Sigmoid colon (tissue), 6 donors: ENCODE measurements at regions not wholly inside any gene's neighbourhood (a gene's known extent, or its start where the extent isn't known, plus 50 kb on each side); places are given as distances from the start of the nearest gene placed in this dataset.

Experiments
- DNase-seq: peaks from one replicate; pipeline ENCODE4 v3.0.0-alpha.2; 2019
- H3K27ac ChIP-seq, 4 donors: fragments of 200-600 bp; sonication (generic); one replicate each; pipeline ENCODE4 v1.5.1; 2016 to 2019; ENCODE audit warnings: mild to moderate bottlenecking in 1 of 4
- H3K27me3 ChIP-seq, 3 donors: fragments of 200-600 bp; sonication (generic); one replicate each; pipeline ENCODE4 v1.5.1; 2019; ENCODE audit warnings: mild to moderate bottlenecking in 1 of 3
- H3K36me3 ChIP-seq, 4 donors: fragments of 200-600 bp; sonication (generic); one replicate each; pipeline ENCODE4 v1.5.1; 2016 to 2019
- H3K4me1 ChIP-seq, 4 donors: fragments of 200-600 bp; sonication (generic); one replicate each; pipeline ENCODE4 v1.5.1; 2017 to 2019
- H3K4me3 ChIP-seq, 4 donors: fragments of 200-600 bp; sonication (generic); one replicate each; pipeline ENCODE4 v1.5.1; 2017 to 2019; ENCODE audit warnings: mild to moderate bottlenecking in 2 of 4, moderate library complexity in 1 of 4
- H3K9me3 ChIP-seq, 4 donors: fragments of 200-600 bp in 3 of 4; sonication (generic) in 3 of 4; one replicate each; pipeline versions ENCODE4 v1.5.1 to v1.6.1; 2013 to 2019
- EP300 ChIP-seq, 4 donors: sonication (generic); formaldehyde crosslinking; IDR thresholded peaks; one replicate each; pipeline ENCODE4 v1.6.1; 2017; ENCODE audit warnings: antibody characterized with exemption in 4 of 4
- POLR2A ChIP-seq, 2 donors: fragments of 450-650 bp; IDR thresholded peaks; one replicate each; pipeline ENCODE4 v1.6.1; 2016; ENCODE audit warnings: antibody characterized with exemption in 2 of 2, mild to moderate bottlenecking in 2 of 2, moderate library complexity in 2 of 2
- POLR2AphosphoS5 ChIP-seq, 4 donors: sonication (generic); formaldehyde crosslinking; IDR thresholded peaks; one replicate each; pipeline ENCODE4 v1.6.1; 2017; ENCODE audit warnings: antibody characterized with exemption in 4 of 4
- WGBS, 2 donors: extraction: QIAGEN DNeasy Blood & Tissue Kit; methylation state at CpG; one replicate each; pipeline ENCODE4 v1.1.7; 2013; 5-methylcytosine and 5-hydroxymethylcytosine counted together
- intact Hi-C: fragments of 100-400 bp; cut with DNase I; formaldehyde crosslinking; loops from one replicate; pipeline ENCODE4 v1.15.1; 2023
- TF ChIP-seq, protein P1 (sequence below), 4 experiments: fragments of 450-650 bp in 3 of 4; fragments of 200-600 bp in 1 of 4; IDR thresholded peaks; one replicate each; pipeline ENCODE4 v1.5.1; 2016 to 2019; ENCODE audit warnings: antibody characterized with exemption in 4 of 4, mild to moderate bottlenecking in 3 of 4, moderate library complexity in 2 of 4
- donor health status: healthy with polysubstance abuse.
- donor health status: healthy.

DNA sequence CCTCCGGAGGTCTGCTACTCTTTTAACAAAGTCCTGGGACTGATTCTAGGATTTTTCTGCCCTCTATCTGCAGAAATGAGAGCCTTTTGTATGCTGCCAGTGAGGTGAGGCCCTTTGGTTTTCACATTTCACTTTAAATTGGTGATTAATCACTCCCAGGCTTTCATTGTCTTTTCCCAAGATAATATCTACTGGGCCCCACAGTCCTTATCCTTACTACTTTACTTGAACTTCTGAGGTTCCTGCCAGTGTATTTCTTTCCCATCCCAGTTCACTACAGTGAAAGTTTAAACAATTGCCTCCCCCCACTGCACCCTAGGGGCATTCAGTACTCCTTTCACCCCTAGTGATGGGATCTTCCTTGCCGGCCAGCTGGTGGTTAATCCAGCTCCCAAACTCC is 127.4 kb upstream of the INHBA start:
- H3K36me3 ChIP-seq: no peaks in the 10 kb centered on the region
- WGBS, 2 donors: 72 to 73% methylated on average over 2 of the region's 2 CpGs
- intact Hi-C loops: no loop called here
- H3K27ac ChIP-seq: no peak overlapping the region
- H3K4me3 ChIP-seq: no peak overlapping the region
- no peak for TF ChIP-seq EP300 (IDR thresholded peaks at IDR 0.05)
- TF ChIP-seq POLR2A (IDR thresholded peaks at IDR 0.05): no peak
- TF ChIP-seq, protein P1, sequence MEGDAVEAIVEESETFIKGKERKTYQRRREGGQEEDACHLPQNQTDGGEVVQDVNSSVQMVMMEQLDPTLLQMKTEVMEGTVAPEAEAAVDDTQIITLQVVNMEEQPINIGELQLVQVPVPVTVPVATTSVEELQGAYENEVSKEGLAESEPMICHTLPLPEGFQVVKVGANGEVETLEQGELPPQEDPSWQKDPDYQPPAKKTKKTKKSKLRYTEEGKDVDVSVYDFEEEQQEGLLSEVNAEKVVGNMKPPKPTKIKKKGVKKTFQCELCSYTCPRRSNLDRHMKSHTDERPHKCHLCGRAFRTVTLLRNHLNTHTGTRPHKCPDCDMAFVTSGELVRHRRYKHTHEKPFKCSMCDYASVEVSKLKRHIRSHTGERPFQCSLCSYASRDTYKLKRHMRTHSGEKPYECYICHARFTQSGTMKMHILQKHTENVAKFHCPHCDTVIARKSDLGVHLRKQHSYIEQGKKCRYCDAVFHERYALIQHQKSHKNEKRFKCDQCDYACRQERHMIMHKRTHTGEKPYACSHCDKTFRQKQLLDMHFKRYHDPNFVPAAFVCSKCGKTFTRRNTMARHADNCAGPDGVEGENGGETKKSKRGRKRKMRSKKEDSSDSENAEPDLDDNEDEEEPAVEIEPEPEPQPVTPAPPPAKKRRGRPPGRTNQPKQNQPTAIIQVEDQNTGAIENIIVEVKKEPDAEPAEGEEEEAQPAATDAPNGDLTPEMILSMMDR (IDR thresholded peaks at IDR 0.05): no peak
- peaks cover 0 to 2% (median 0%) of the 10 kb centered on the region in 4 donors for H3K9me3 ChIP-seq
- peaks cover 0 to 7% (median 6%) of the 10 kb centered on the region in 4 donors for H3K4me1 ChIP-seq
- H3K27me3 ChIP-seq: no peaks in the 10 kb centered on the region
- DNase-seq: no peak

DNA sequence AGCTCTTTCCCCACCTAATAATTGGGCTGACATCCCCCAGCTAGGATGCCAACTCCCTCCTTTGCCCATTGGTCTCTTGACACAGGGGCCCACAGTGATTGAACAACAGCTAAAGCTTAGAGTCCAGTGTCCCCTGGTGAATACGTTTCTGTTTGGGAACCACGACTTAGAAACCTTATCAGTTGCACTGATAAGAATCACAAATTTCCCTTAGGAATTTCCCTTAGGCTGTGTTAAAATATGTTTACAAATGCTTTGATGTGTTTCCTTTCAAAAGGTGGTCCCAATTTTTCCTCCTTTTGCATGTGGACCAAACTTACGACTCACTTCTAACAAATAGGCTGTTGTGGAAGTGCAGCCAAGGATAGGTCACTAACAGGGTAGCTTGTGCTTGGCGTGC is 126.0 kb upstream of the INHBA start:
- intact Hi-C loops: no loop called here
- DNase-seq: no peak
- Histone ChIP-seq H3K4me3 (no peak overlapping the region), H3K36me3 (no peaks in the 10 kb centered on the region), H3K27ac (no peak overlapping the region), H3K4me1 (no peaks in the 10 kb centered on the region), H3K27me3 (no peaks in the 10 kb centered on the region), H3K9me3 (peaks cover 0 to 2% (median 0%) of the 10 kb centered on the region in 4 donors)
- 59 to 77% methylated on average over 4 of the region's 4 CpGs for WGBS, 2 donors
- TF ChIP-seq POLR2A (IDR thresholded peaks at IDR 0.05) (no peak), POLR2AphosphoS5 (IDR thresholded peaks at IDR 0.05) (no peak), EP300 (IDR thresholded peaks at IDR 0.05) (no peak)
- TF ChIP-seq, protein P1 (IDR thresholded peaks at IDR 0.05): no peak

DNA sequence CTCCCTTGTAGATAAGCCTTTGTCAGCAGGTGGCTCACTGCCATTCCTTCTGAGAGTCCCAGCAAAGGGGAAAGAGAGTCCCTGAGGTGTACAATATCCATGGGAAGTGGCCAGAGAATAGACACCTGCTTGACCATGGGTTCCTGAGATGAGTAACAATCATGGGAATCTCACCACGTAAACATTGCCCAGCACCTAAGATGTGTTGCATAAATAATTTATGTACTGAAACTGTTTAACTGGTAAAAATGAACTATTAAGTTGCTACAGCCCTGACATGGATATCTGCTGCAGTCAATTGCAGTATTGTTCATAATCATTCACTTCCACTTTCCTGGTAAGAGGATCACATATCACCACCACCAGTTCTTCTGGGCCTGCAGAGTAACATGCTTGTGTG is 123.8 kb upstream of the INHBA start:
- no peak for TF ChIP-seq EP300 (IDR thresholded peaks at IDR 0.05)
- TF ChIP-seq, protein P1 (IDR thresholded peaks at IDR 0.05): no peak
- intact Hi-C loops: no loop called here

DNA sequence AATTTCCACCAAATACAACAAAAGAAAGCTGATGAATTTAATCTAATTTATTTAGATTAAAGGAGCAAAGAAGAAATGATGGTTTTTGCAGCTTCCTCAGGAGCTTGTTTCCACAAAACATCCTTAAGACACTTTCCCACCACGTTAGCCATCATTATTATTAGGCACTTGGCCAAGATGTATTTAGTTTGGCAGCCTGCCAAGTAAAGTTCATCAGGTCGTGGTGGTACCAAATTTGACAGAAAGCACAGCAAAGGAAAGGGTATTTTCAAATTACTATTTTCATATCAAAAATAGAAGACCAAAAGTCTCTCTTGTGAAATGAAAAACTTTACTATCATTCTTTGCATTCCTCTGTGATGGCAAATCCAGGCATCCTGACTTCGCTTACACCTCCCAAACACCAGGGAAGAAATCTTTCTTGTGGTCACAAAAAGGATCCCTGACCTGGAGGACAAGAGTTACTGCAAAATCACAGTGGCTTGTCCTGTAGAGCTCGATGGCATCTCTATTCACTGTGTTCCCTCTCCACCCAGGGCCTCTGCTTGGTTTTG is 123.1 kb upstream of the INHBA start:
- TF ChIP-seq POLR2AphosphoS5 (IDR thresholded peaks at IDR 0.05): no peak
- Histone ChIP-seq H3K9me3 (no peaks in the 10 kb centered on the region), H3K4me3 (no peak overlapping the region), H3K36me3 (no peaks in the 10 kb centered on the region), H3K27me3 (no peaks in the 10 kb centered on the region), H3K27ac (no peak overlapping the region), H3K4me1 (no peaks in the 10 kb centered on the region)
- 43 to 53% methylated on average over 4 of the region's 4 CpGs for WGBS, 2 donors
- DNase-seq: no peak
- intact Hi-C loops: no loop called here

More for the DNA sequence above, 123.8 kb upstream of the INHBA start:
- Histone ChIP-seq H3K4me3 (no peak overlapping the region), H3K27me3 (no peaks in the 10 kb centered on the region), H3K27ac (no peak overlapping the region), H3K4me1 (no peaks in the 10 kb centered on the region), H3K9me3 (no peaks in the 10 kb centered on the region), H3K36me3 (no peaks in the 10 kb centered on the region)
- 97 to 98% methylated on average over 1 of the region's 1 CpG for WGBS, 2 donors
- DNase-seq: no peak

DNA sequence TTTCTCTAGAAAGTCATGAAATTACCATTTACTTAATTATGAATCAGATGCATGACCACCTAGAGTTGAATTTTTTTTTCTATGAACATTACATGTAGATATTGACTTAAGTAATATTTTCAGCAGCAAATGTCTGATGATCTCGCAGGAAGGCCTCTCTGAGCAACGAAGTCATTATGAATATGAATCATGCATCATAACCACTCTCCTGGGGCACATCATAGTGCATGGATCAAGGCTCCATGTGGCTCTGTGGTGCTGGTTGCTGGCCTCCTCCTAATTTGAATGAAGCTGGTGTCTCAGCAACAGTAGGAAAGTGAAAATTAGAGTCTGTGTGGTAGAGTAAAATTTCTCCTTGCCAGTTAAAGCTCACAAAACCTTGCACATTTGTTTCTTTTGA is 121.4 kb upstream of the INHBA start:
- intact Hi-C loops: no loop called here
- 68 to 81% methylated on average over 2 of the region's 2 CpGs for WGBS, 2 donors
- no peaks in the 10 kb centered on the region for H3K27me3 ChIP-seq

More for the DNA sequence above, 121.4 kb upstream of the INHBA start:
- Histone ChIP-seq H3K4me1 (no peaks in the 10 kb centered on the region), H3K9me3 (no peaks in the 10 kb centered on the region), H3K4me3 (no peak overlapping the region), H3K27ac (no peak overlapping the region), H3K36me3 (no peaks in the 10 kb centered on the region)
- TF ChIP-seq, protein P1 (IDR thresholded peaks at IDR 0.05): no peak
- TF ChIP-seq POLR2AphosphoS5 (IDR thresholded peaks at IDR 0.05): no peak
- TF ChIP-seq EP300 (IDR thresholded peaks at IDR 0.05): no peak
- no peak for TF ChIP-seq POLR2A (IDR thresholded peaks at IDR 0.05)
- DNase-seq: no peak
